Fibroblast of skin of left biceps (primary cell): ENCODE measurements at regions not wholly inside any gene's neighbourhood (a gene's known extent, or its start where the extent isn't known, plus 50 kb on each side); places are given as distances from the start of the nearest gene placed in this dataset.

Experiments
- DNase-seq, 2 experiments: peaks; one replicate each; pipeline ENCODE4 v3.0.0-alpha.2; 2013; ENCODE audit warnings: low read depth in 2 of 2

GRCh38 chr5:17167171-17167891 lies 50.1 kb upstream of the BASP1 start:
- no peak for DNase-seq
